ENCODE measurements at regions not wholly inside any gene's neighbourhood (a gene's known extent, or its start where the extent isn't known, plus 50 kb on each side); places are given as distances from the start of the nearest gene placed in this dataset.

GRCh38 chr13:47671776-47672175 is 329.3 kb downstream of the SUCLA2 start:
- no peak for TF ChIP-seq CTCF (IDR thresholded peaks at IDR 0.05)

- no peak for TF ChIP-seq CTCF (IDR thresholded peaks at IDR 0.05)
Observed at GRCh38 chr13:47665043-47665442, 336.0 kb downstream of the SUCLA2 start.

- no peak for TF ChIP-seq CTCF (IDR thresholded peaks at IDR 0.05)
Observed at GRCh38 chr13:47661076-47661475, 340.0 kb downstream of the SUCLA2 start.

GRCh38 chr13:47656651-47657050 is 344.4 kb downstream of the SUCLA2 start:
- no peak for TF ChIP-seq CTCF (IDR thresholded peaks at IDR 0.05)

- no peak for TF ChIP-seq CTCF (IDR thresholded peaks at IDR 0.05)
Observed at GRCh38 chr13:47650209-47650608, 350.9 kb downstream of the SUCLA2 start.

- TF ChIP-seq CTCF (IDR thresholded peaks at IDR 0.05), result no peak
Observed at GRCh38 chr13:47647001-47647400, 354.1 kb downstream of the SUCLA2 start.

- no peak for TF ChIP-seq CTCF (IDR thresholded peaks at IDR 0.05)
Observed at GRCh38 chr13:47646298-47646697, 354.8 kb downstream of the SUCLA2 start.

- no peak for TF ChIP-seq CTCF (IDR thresholded peaks at IDR 0.05)
Observed at GRCh38 chr13:47639738-47640447, 361.2 kb downstream of the SUCLA2 start.
